GM12878 (cell line): ENCODE measurements at regions not wholly inside any gene's neighbourhood (a gene's known extent, or its start where the extent isn't known, plus 50 kb on each side); places are given as distances from the start of the nearest gene placed in this dataset.

ENCODE experiments used
- ATAC-seq: fragments of 200-7000 bp; cut with Tn5 transposase; 3 replicates; pipeline ENCODE4 v1.9.1; 2020; ENCODE audit warnings: mild to moderate bottlenecking, moderate library complexity
- BruUV-seq: library from RNA; stranded (reverse); fragments of 400-500 nt; replicated peaks from 2 replicates; lab custom pipeline; 2021; lab: Mats Ljungman, UMichigan
- CTCF ChIA-PET: fragments of 300-600 bp; sonication (Branson Sonifier 250); formaldehyde crosslinking; extraction: SDS; loops from one replicate; lab custom pipeline; 2021; ENCODE audit warnings: inconsistent platforms; lab: Yijun Ruan, JAX
- POLR2A ChIA-PET: fragments of 350-600 bp; formaldehyde crosslinking; extraction: SDS; loops from one replicate; lab custom pipeline; 2021; ENCODE audit warnings: inconsistent platforms; lab: Charles Lee
- RAD21 ChIA-PET: fragments of 300-600 bp; sonication (Branson Sonifier 250); formaldehyde crosslinking; loops from one replicate; lab custom pipeline; 2023; ENCODE audit warnings: antibody characterized with exemption; ENCODE audit not compliant: unreplicated experiment; lab: Charles Lee
- SMC1A ChIA-PET: fragments of 300-600 bp; sonication (Branson Sonifier 250); formaldehyde crosslinking; loops from one replicate; lab custom pipeline; 2023; ENCODE audit not compliant: unreplicated experiment, uncharacterized antibody; lab: Charles Lee
- DNase-seq: peaks from one replicate; pipeline ENCODE4 v3.0.0-alpha.2; 2011; ENCODE audit warnings: low read depth, low spot score
- FAIRE-seq: peaks from 3 replicates; lab custom pipeline; 2011; peaks lifted over from hg19 to GRCh38; lab: Jason Lieb, UNC
- H2AFZ ChIP-seq: 2 replicates; pipeline ENCODE4 v1.6.0; 2011; ENCODE audit warnings: low read depth, low read length, control low read depth; ENCODE audit not compliant: control insufficient read depth
- H3K27ac ChIP-seq: 2 replicates; pipeline ENCODE4 v1.5.1; 2011; ENCODE audit warnings: control low read depth; ENCODE audit not compliant: control insufficient read depth, insufficient read depth
- H3K27me3 ChIP-seq, 2 experiments: replicated peaks in 1 of 2; 2 replicates each; pipeline versions ENCODE4 v1.6.0 to v1.6.1; 2011; ENCODE audit warnings: low read length in 1 of 2; ENCODE audit not compliant: control insufficient read depth in 2 of 2, insufficient read depth in 2 of 2
- H3K36me3 ChIP-seq, 2 experiments: 2 replicates each; pipeline ENCODE4 v1.5.1; 2011; ENCODE audit warnings: low read length in 1 of 2; ENCODE audit not compliant: control insufficient read depth in 2 of 2, insufficient read depth in 2 of 2
- H3K4me1 ChIP-seq: 2 replicates; pipeline ENCODE4 v1.6.1; 2011; ENCODE audit warnings: mild to moderate bottlenecking, low read length, moderate library complexity, mixed read lengths; ENCODE audit not compliant: control insufficient read depth, insufficient read depth
- H3K4me2 ChIP-seq: 2 replicates; pipeline ENCODE4 v1.6.0; 2011; ENCODE audit warnings: control low read depth; ENCODE audit not compliant: control insufficient read depth, insufficient read depth
- H3K4me3 ChIP-seq: fragments of 200-600 bp; sonication (generic); 2 replicates; pipeline ENCODE4 v1.5.1; 2016
- H3K79me2 ChIP-seq: 2 replicates; pipeline ENCODE4 v1.6.0; 2011; ENCODE audit warnings: low read length; ENCODE audit not compliant: control insufficient read depth, insufficient read depth
- H3K9ac ChIP-seq: 2 replicates; pipeline ENCODE4 v1.8.0; 2011; ENCODE audit warnings: low read length, control low read depth, mixed read lengths; ENCODE audit not compliant: control insufficient read depth, insufficient read depth
- H3K9me3 ChIP-seq: replicated peaks from 3 replicates; pipeline ENCODE4 v1.5.1; 2011; ENCODE audit warnings: mild to moderate bottlenecking, low read length; ENCODE audit not compliant: control insufficient read depth, insufficient read depth
- H4K20me1 ChIP-seq: 2 replicates; pipeline ENCODE4 v1.6.0; 2011; ENCODE audit not compliant: control insufficient read depth, insufficient read depth
- E4F1 ChIP-seq: fragments of 450-650 bp; IDR thresholded peaks from 2 replicates; pipeline ENCODE4 v1.6.1; 2018; ENCODE audit warnings: borderline replicate concordance, mild to moderate bottlenecking; ENCODE audit not compliant: partially characterized antibody
- EGR1 ChIP-seq, 2 experiments: IDR thresholded peaks; 1 replicate in 1 of 2; 2 replicates in 1 of 2; pipeline ENCODE4 v1.6.1; 2011 to 2012; ENCODE audit warnings: low read depth in 2 of 2, low read length in 2 of 2, borderline replicate concordance in 1 of 2, mild to moderate bottlenecking in 1 of 2, moderate library complexity in 1 of 2
- GABPA ChIP-seq: IDR thresholded peaks from 2 replicates; pipeline ENCODE4 v1.6.1; 2014; ENCODE audit warnings: antibody characterized with exemption, low read depth, mild to moderate bottlenecking, inconsistent platforms
- HDGF ChIP-seq: fragments of 450-650 bp; IDR thresholded peaks from 2 replicates; pipeline ENCODE4 v1.6.1; 2016; ENCODE audit warnings: antibody characterized with exemption
- IRF4 ChIP-seq: IDR thresholded peaks from 2 replicates; pipeline ENCODE4 v1.6.1; 2011; ENCODE audit warnings: low read depth, low read length
- JUND ChIP-seq: IDR thresholded peaks from 2 replicates; pipeline ENCODE4 v1.6.1; 2012; ENCODE audit warnings: low read depth, mild to moderate bottlenecking, low read length, improper control_type of control experiment, moderate library complexity
- LARP7 ChIP-seq: fragments of 450-650 bp; IDR thresholded peaks from 2 replicates; pipeline ENCODE4 v1.6.1; 2017; ENCODE audit warnings: mild to moderate bottlenecking
- NR2C2 ChIP-seq: IDR thresholded peaks from 2 replicates; pipeline ENCODE4 v1.6.1; 2011; ENCODE audit warnings: borderline replicate concordance, low read depth; ENCODE audit not compliant: control insufficient read depth, insufficient read length
- NRF1 ChIP-seq: conservative IDR thresholded peaks from 2 replicates; pipeline ENCODE4 v1.6.1; 2011; ENCODE audit warnings: mild to moderate bottlenecking, low read depth, low read length, improper control_type of control experiment
- PAX8 ChIP-seq: fragments of 450-650 bp; IDR thresholded peaks from 2 replicates; pipeline ENCODE4 v1.6.1; 2017; ENCODE audit warnings: mild to moderate bottlenecking, moderate library complexity
- SRF ChIP-seq, 2 experiments: IDR thresholded peaks; 2 replicates each; pipeline ENCODE4 v1.6.1; 2011; ENCODE audit warnings: low read depth in 2 of 2, low read length in 2 of 2, mild to moderate bottlenecking in 1 of 2, moderate library complexity in 1 of 2
- STAT1 ChIP-seq: fragments of 450-650 bp; conservative IDR thresholded peaks from 2 replicates; pipeline ENCODE4 v1.6.1; 2014; ENCODE audit warnings: antibody characterized with exemption, mild to moderate bottlenecking
- TAF1 ChIP-seq: IDR thresholded peaks from 2 replicates; pipeline ENCODE4 v1.6.1; 2011; ENCODE audit warnings: mild to moderate bottlenecking, low read depth, low read length, borderline replicate concordance
- TCF3 ChIP-seq: IDR thresholded peaks from 2 replicates; pipeline ENCODE4 v1.6.1; 2012; ENCODE audit warnings: low read depth, mild to moderate bottlenecking, low read length, borderline replicate concordance; ENCODE audit not compliant: insufficient read depth
- ZNF622 ChIP-seq: fragments of 450-650 bp; IDR thresholded peaks from 2 replicates; pipeline ENCODE4 v1.6.1; 2017; ENCODE audit warnings: mild to moderate bottlenecking, inconsistent platforms
- WGBS: methylation state at CpG from one replicate; pipeline ENCODE4 v1.1.6; 2016; ENCODE audit warnings: low lambda C conversion rate; ENCODE audit not compliant: insufficient replicate concordance, insufficient coverage; ENCODE audit errors: missing lambda C conversion rate; 5-methylcytosine and 5-hydroxymethylcytosine counted together
- in situ Hi-C: fragments of 300-500 bp; cut with MboI; formaldehyde crosslinking; loops from 9 replicates; pipeline ENCODE4 v1.14.3; 2018; ENCODE audit warnings: mixed read lengths
- intact Hi-C: fragments of 100-400 bp; cut with micrococcal nuclease; formaldehyde crosslinking; loops from one replicate; pipeline ENCODE4 v1.14.2; 2022; ENCODE audit not compliant: unreplicated experiment

GRCh38 chr16:65767125-65767524 is 599.4 kb upstream of the CDH5 start:
- DNase-seq = no peak
- no peaks in the 10 kb centered on the region for H3K36me3 ChIP-seq
- POLR2A ChIA-PET = no interaction called here
- TF ChIP-seq STAT1 = no peak
- TF ChIP-seq LARP7 = no peak
- TF ChIP-seq PAX8 = no peak
- no peak for TF ChIP-seq IRF4
- TF ChIP-seq E4F1 = no peak
- TF ChIP-seq SRF (IDR thresholded peaks at IDR 0.05; ENCODE audit: low read depth in 2 of 2, low read length in 2 of 2) = no peak
- TF ChIP-seq JUND = no peak
- no peak for TF ChIP-seq ZNF622
- TF ChIP-seq TAF1 = no peak
- TF ChIP-seq EGR1 (IDR thresholded peaks at IDR 0.05; ENCODE audit: borderline replicate concordance in 1 of 2, low read depth in 2 of 2, low read length in 2 of 2) = no peak
- TF ChIP-seq TCF3 = no peak
- no peak for TF ChIP-seq NRF1
- no peak for TF ChIP-seq HDGF
- no peak for TF ChIP-seq GABPA
- TF ChIP-seq NR2C2 = no peak
- no peak overlapping the region for H3K4me3 ChIP-seq
- SMC1A ChIA-PET = no interaction called here
- no peak overlapping the region for H2AFZ ChIP-seq
- WGBS = 6% methylated on average over 4 of the region's 4 CpGs
- no peaks in the 10 kb centered on the region for H3K79me2 ChIP-seq
- no peak for FAIRE-seq
- in situ Hi-C loops (no loop called here), intact Hi-C loops (no loop called here)
- ATAC-seq = no peak
- H3K9me3 ChIP-seq = no peaks in the 10 kb centered on the region; the same call in 2 of the 3 replicates
- H4K20me1 ChIP-seq = no peaks in the 10 kb centered on the region
- no peak overlapping the region for H3K9ac ChIP-seq
- H3K27ac ChIP-seq = no peak overlapping the region
- H3K4me2 ChIP-seq = no peak overlapping the region
- RAD21 ChIA-PET = no interaction called here
- no peaks in the 10 kb centered on the region for H3K4me1 ChIP-seq
- BruUV-seq = no TSS peak
- no peaks in the 10 kb centered on the region for H3K27me3 ChIP-seq
- CTCF ChIA-PET = no interaction called here
